ENCODE measurements at regions not wholly inside any gene's neighbourhood (a gene's known extent, or its start where the extent isn't known, plus 50 kb on each side); places are given as distances from the start of the nearest gene placed in this dataset.

DNA sequence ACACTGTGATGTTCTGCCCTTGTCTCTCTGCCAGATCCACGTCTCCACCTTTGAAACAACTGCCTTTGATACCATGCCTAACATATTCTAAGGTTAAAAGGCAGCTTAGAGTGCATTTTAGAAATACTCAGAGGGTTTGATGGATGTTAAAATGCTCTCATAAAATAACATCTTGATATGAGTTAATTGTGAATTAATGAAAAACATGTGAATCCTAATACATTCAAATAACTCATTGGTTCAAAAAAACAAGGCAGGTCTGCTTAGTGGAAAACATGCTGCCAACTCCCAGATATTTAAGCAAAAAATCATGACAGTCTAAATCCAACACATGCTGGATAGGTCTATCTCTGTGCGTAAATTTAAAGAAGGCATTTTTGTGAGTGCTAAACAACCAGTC is 291.8 kb downstream of the AHR start:
- TF ChIP-seq EZH2 (IDR thresholded peaks at IDR 0.05; ENCODE audit: low read depth) = no peak
- TF ChIP-seq, protein P1, sequence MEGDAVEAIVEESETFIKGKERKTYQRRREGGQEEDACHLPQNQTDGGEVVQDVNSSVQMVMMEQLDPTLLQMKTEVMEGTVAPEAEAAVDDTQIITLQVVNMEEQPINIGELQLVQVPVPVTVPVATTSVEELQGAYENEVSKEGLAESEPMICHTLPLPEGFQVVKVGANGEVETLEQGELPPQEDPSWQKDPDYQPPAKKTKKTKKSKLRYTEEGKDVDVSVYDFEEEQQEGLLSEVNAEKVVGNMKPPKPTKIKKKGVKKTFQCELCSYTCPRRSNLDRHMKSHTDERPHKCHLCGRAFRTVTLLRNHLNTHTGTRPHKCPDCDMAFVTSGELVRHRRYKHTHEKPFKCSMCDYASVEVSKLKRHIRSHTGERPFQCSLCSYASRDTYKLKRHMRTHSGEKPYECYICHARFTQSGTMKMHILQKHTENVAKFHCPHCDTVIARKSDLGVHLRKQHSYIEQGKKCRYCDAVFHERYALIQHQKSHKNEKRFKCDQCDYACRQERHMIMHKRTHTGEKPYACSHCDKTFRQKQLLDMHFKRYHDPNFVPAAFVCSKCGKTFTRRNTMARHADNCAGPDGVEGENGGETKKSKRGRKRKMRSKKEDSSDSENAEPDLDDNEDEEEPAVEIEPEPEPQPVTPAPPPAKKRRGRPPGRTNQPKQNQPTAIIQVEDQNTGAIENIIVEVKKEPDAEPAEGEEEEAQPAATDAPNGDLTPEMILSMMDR (conservative IDR thresholded peaks at IDR 0.05) = no peak

All from PC-9 (cell line).